Mucosa of gallbladder (tissue), 1 donor: ENCODE measurements at regions not wholly inside any gene's neighbourhood (a gene's known extent, or its start where the extent isn't known, plus 50 kb on each side); places are given as distances from the start of the nearest gene placed in this dataset.

Experiments used
- DNase-seq: peaks from one replicate; pipeline ENCODE4 v3.0.0-alpha.2; 2020; ENCODE audit warnings: low spot score
- donor health status: DM: no; HTN: no; CAD: no.

DNA sequence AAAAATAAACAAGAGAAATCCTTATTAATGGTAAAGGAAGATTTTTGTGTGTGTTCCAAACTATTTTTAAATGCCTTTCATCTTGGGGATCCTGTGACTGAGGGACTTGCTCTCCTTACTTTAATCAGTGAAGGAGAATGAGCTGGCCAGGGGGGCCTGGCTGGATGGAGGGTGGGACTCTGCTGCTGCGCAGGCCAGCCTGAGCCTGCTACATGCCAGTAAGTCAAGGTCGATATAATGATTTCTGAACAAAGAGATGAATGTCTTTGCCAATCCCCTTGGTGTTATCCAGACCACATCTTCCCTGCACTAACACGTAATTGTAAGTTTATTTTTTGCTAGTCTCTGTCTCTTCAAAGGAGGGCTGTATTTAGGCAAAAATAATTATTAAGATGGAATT lies 1679.2 kb upstream of the TENM3 start:
- DNase-seq = no peak

DNA sequence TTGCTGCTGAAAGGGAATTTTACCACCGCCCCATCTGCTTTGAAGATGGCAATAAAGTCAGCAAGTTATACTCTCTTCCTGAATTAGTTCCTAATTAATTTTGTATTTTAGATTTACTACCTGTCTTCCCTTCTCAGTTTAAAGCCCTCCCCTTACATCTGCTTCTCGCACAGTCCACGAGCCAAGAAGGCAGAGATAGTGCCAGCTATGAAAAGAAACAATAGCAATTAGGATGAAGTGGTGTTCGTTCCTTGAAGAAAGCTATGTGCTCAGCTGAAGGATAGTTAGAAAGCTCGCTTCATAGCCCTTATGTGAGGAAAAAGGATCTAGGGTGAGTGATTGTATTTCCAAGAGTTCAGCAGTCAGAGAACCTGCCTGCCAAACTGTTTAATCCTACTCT lies 1678.8 kb upstream of the TENM3 start:
- no peak for DNase-seq

DNA sequence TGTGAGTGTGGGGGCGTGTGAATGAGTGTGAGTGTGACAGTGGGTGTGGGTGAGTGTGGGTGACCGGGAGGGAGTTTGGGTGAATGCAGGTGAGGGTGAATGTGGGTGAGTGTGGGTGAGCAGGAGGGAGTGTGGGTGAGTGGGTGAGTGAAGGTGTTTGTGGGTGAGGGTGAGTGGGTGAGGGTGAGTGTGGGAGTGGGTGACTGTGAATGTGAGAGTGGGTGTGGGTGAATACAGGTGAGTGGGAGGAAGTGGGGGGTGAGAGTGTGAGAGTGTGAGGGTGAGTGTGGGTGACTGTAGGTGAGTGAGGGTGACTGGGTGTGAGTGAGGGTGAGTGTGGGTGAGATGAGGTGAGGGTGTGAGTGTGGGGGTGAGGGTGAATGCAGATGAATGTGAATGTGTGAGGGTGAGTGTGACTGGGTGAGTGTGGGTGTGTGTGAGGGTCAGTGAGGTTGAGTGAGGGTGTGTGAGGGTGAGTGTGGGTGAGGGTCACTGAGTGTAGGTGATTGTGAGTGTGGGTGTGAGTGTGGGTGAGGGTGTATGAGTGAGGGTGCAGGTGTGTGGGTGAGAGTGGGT lies 1677.3 kb upstream of the TENM3 start:
- DNase-seq = no peak

DNA sequence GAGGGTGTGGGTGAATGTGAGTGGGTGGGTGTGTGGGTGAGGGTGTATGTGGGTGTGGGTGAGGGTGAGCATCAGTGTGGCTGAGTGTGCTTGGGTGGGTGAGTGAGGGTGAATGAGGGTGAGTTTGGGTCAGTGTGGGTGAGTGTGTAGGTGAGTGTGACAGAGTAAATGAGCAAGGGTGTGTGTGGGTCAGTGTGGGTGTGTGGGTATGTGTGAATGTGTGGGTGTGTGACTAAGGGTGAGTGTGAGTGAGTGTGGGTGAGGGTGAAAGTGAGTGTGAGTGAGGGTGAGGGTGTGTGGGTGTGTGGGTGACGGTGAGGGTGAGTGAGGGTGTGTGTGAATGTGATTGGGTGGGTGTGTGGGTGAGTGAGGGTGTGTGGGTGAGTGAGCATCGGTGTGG lies 1676.7 kb upstream of the TENM3 start:
- no peak for DNase-seq

DNA sequence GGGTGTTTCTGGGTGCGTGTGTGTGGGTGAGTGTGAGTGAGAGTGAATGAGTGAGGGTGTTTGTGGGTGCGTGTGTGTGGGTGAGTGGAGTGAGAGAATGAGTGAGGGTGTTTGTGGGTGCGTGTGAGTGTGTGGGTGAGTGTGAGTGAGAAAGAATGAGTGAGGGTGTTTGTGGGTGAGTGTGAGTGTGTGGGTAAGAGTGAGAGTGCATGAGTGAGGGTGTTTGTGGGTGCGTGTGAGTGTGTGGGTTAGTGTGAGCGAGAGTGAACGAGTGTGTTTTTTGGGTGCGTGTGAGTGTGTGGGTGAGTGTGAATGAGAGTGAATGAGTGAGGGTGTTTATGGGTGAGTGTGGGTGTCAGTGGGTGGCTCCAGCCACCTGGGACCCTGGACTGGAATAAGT lies 1676.1 kb upstream of the TENM3 start:
- DNase-seq = no peak

DNA sequence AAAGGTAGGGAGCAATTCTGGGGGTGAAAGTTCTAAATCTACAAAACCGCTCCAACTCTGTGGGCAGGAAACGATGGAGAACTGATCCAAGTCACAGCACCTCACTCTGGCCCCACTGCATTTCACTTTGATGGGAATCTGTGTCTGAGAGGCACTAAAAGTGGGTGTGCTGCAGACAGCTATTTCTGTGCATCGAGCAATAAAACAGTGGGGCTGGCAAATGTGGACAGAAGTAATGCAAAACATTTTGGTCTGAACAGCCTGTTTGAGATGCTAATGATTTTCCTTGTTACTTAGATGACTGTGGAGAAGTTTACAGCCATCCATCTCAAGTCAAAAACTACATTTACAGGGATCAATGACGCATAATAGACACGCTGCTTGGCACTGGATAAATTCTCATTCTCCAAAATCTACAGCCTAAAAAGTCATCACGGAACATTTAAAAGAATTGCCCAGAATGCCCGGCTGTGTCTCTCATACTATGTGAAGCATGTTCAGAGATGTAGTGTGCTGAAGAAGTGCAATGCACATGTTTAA lies 1671.6 kb upstream of the TENM3 start:
- no peak for DNase-seq

DNA sequence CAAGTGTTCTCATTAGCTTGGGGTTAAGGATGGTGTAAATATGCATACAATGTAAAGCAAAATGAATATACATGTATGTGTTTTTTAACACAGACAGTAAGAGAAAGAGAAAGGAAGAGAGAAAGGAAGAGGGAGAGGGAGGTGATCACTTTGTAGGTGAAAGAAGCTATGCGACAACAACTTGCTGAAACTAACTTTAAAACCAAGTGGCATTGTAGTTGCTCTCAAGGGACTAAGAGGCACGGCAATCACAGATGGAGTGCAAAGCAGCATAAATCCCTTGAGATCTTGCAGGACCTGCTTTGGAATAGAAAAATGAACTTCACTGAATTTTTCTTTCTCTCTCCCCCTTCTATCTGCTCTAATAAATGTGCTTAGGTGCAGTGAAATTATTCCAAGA lies 1665.0 kb upstream of the TENM3 start:
- no peak for DNase-seq

DNA sequence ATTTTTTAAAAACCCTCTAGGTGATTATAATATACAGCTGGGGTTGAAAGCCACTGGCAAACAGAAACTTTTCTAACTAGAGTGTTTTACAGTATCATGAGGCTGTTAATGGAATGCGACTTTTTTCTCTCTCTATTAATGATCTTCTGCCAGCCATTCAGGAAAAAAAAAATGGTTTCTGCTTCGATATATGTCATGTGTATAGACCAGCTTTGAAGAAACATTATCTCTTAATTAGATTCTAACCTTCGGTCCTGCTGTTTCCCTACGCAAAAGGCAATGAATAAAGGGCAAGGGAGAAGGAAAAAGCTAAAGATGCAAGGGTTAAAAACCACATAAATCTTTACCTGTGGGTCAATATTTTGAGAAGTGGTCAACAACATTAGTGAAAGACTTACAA lies 1662.1 kb upstream of the TENM3 start:
- no peak for DNase-seq

DNA sequence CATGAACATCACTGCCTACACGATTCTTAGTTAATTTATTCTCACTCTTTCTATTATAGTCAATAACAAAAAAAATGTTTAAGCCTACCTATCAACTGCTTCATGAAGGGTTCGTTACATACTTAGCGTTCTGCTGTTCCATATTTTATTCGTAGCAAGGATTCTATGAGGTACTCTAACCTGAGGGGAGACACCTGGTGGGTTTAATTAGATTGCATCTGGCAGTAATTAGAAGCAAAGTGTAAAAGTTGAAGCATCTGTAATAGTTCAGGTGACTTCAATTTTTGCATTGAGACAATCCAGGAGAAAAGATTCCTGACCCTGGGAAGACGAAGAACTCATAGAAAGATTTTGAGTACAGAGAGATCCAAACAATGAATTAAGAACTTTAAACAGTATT lies 1655.8 kb upstream of the TENM3 start:
- no peak for DNase-seq

DNA sequence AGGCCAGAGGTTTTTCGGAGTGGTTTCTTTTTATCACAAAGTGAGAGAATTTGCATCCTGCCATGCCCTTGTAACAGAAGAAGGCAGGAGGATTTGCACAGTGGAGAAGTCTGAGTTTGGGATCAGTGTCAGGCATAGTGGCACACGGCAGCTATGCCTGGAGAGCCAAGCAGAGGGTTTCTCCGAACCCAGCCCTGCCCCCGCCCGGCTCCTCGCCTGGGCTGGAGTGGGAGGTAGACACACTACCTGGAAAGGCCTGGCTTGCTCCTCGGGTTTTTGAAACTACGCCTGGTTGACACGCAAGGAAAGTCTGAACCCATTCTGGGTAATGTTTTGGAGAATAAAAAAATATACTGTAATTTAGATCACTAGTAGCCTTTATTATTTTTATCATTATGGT lies 1653.6 kb upstream of the TENM3 start:
- DNase-seq = no peak

DNA sequence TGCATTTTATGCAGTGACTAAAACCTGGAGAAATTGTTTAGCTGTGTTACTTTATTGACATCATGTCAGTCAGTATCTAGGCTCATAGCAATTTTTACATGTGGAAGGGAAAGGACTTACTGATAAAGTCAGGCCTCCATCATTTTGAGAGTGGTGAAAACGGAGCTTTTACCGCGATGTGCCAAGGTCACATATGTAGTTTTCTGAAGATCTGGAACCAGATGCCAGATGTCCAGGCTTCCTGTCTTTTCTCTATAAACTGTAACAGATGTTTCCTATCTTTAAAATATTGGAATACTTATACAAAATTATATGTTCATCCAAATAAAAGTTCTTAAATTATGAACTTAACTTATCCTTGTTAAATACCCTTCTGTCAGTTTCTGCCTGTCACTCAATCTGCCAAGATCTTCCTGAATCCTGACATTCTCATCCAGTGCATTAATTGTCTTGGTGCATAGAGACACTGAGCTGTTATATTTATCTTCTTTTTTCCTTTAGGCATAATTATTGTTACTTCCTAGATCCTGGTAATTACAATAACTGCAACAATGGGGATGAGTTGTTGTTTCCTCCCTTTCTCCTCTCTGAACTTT lies 1646.2 kb upstream of the TENM3 start:
- DNase-seq = no peak

DNA sequence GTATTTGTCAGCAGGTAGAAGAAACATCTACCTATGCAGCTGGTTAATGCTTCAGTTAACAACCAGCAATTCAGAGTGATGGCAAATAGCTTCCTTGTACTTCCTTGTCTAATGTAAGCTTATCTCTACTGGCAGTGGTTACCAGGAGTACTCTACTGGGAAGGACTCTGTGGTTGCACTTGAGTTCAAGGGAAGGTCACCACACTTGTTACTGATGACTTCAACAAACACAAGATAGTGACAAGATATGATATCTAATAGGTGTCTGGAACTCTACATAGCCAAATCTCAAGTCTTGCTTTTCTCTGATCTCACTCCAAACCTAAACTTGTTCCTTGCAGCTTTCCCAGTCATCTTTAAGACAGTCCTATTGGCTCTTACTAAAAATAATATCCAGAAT lies 1644.9 kb upstream of the TENM3 start:
- DNase-seq = no peak

DNA sequence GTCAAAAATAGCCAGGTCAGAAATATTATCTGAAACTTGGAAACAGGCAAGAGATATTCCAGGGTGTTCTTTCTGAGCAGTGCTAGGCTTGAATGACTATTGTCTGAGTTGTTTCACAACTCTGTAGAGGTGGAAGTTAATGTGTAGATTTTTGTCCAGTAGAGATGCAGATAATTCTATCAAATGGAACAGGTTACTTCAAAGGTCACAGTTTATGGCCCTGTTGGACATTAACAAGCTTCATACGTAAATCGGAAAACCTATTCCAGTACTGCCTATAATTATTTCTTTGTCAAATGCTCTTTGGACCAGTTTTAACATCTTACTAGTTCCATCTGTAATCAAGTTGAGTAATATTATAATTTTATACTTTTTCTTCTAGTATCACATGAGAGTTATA lies 1639.4 kb upstream of the TENM3 start:
- DNase-seq = no peak

DNA sequence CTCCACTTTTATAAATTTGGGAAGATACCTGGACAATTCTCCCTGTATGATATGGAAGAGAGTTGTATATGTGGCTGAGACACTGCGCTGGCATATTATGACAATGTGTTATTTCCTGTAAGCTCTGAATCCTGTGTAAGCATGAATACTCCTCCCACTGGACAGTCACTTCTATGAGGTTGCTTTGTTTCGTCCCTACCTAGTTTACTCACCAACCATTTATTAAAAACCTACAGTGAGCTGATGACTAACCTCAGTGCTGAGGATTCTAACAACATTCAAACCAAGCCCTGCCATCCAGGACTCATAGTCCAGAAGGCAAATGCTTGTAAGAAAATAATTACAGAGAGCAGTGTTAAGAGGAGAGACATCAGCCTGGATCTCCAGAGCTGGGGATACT lies 1632.9 kb upstream of the TENM3 start:
- no peak for DNase-seq

DNA sequence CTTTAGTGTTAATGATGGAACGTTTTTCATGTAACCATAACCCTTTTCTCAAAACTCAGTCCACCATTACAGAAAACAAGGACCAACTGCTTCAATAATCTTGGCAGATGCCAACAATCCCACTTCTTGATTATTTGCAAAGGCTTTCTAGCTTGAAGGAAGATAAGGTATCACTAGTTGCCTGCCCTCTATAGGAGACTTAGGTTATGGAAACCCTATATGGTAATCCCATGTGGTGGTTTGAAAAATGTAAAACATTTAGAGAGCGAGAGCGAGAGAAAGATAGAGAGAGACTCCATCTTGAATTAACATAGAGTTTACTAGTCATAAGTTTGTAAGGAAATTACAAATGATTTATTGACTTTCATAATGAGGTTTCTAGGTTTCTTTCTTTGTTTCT lies 1627.5 kb upstream of the TENM3 start:
- DNase-seq = no peak

DNA sequence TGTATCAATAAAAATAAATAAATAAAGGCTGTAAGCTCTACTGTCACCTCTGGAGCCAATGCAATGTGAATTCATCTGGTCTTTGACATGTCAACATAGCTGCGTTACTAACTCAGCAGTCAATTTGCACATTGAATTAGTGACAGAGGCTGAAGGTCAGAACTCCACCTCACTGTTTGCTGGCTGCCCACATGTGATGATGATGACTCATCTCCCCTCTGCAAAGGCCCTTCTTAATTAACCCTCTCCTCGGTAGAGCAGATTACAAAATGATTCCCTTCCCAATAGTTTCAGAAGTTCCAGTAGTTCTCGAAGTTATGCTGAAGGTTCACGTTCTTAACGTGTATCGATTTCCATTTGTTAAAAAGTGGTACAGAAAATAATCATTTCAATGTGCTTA lies 1626.0 kb upstream of the TENM3 start:
- DNase-seq = no peak

DNA sequence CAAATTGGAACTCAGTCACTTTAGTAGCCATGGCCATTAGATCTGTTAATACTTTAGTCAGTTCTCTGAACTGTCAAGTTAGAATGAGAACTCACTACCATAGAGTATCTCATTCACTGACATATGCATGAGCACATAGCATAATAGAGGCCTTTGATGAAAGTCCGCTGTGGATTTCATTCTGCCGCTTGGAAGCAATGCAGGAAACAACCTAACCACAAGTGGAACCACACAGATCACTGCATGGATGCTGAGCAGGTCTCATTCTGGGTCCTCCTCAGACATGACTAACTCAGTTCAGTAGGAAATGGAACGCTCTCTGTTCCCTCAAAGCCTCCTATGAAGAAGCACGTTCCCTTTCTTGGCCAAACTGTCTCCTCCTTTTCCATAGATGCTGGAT lies 1624.8 kb upstream of the TENM3 start:
- DNase-seq = no peak

DNA sequence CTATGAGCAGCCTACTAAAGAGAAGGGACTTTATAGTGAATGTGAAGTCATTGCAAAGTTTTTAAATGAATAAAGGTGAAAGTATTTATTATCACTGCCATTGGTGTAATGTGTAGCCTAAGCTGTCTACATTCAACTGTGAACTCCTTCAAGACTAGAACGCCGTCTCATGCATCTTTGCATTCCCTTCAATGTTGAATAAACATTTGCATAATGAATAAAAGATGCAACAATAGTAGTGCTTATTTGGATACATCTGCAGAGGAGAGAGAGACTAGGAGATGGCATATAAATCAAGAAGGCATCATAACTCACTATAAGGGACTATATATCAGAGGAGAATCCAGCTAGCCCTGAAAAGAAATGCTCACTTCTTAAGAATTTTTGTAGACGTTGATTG lies 1623.8 kb upstream of the TENM3 start:
- DNase-seq = no peak

DNA sequence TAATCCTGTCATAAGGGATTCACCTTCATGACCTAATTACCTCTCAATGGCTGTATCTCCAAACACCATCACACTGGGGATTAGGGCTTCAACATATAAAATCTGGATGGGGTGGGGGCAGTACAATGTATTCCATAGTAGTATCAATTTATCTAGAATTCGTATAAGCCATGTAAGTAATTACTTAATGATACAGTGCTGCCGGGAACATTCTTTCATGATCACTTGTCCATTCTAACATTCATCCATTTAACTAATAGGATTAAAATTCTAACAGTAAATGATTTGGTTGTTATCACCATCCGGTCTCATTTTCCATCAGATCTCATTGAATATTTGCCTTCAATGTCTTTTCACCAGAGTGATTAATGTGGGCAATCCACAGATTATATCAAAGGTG lies 1620.9 kb upstream of the TENM3 start:
- no peak for DNase-seq

DNA sequence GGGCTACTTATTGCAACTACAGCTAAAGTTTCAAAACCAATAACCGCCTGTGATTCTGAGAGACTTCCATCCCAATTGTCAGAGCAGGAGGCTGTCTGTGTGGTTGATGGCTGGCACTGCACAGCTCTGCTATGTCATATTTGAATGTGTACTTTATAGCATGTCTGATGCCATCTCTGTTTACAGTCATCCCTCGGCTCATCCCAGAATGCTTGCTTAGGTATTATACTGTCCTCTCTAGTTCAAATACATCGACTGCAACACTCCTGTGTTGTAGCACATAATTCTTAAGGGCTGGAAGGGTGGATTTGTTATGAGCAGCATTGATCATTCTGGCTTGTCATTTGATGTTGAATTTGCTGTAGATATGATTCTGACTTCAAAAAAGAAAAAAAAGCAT lies 1617.5 kb upstream of the TENM3 start:
- no peak for DNase-seq

DNA sequence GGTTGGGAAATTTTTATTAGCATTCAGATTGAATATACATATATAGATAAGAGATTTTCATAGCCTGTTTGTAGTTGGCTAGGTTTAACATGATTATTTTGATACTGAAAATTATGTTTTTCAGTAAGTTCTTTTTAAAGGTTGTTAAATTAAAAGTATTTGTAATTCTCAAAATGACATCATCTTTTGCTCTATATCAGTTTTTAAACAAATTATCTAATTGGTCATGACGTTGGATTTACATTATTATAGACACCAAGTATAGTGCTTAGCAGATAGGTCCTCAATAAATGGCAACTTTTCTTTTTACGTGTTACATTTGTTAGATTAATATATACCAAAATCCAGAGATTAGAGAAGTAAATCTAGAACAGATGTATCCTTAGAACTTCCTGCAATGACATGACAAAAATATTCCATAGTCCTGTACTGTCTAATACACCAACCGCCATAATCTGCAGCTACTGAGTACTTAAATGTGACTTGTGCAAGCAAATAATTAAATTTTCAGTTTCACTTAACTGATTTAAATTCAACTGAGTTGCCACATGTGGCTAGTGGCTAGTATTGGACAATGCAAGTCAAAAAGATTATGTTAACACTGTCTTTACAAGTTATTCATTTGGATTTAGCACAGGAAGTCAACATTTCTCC lies 1613.1 kb upstream of the TENM3 start:
- DNase-seq = no peak

DNA sequence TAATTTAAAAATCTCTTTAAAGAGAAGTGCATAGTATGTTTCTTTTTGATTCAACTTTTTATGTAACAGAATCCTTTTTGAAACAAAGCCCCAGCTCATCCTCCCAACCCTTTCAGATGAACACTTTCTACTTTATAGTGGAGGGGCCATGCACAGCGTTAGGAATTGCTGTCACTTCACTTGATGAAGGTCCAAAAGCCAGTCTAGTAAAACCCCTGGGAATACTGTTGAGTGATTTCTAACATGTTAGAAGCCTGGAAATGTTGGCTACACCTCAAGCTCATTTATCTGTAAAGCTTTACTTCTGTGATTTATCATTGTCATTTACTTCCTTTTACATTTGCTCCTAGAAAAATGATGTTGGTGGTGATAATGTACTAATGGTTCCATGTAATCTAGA lies 1608.9 kb upstream of the TENM3 start:
- DNase-seq = no peak

DNA sequence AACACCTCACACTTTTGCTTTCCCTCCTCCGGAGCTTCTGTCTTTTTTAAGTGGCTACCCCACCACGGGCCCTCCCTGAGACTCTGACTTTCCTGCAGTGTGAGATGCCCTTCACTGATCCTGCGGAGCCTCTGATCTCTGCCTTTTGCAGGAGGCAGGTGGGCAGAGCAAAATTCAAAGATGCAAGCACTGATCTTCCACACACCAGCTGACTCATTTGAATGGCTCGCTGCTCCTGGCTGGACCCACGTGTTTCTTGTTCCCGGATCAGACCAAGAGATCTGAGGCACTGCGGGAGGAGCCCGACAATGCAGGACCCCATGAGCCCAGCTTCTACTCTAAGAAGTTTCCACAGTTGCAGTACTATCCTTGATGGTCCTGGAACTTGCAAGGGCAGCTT lies 1607.9 kb upstream of the TENM3 start:
- no peak for DNase-seq
